Trophoblast cell (in vitro differentiated cells and primary cell): ENCODE measurements at regions not wholly inside any gene's neighbourhood (a gene's known extent, or its start where the extent isn't known, plus 50 kb on each side); places are given as distances from the start of the nearest gene placed in this dataset.

Experiments
- DNase-seq, 2 donors: peaks; one replicate each; pipeline ENCODE4 v3.0.0-alpha.2; 2016
- H2AFZ ChIP-seq: 2 replicates; pipeline ENCODE4 v1.6.1; 2013; ENCODE audit warnings: low read length, moderate library complexity, mild to moderate bottlenecking; ENCODE audit not compliant: insufficient read depth, poor library complexity
- H2AK5ac ChIP-seq: 2 replicates; pipeline ENCODE4 v1.6.1; 2013; ENCODE audit warnings: mild to moderate bottlenecking, low read length
- H2BK120ac ChIP-seq: 2 replicates; pipeline ENCODE4 v1.6.1; 2013; ENCODE audit warnings: low read length, mild to moderate bottlenecking, moderate library complexity; ENCODE audit not compliant: insufficient read depth, poor library complexity
- H2BK12ac ChIP-seq: 2 replicates; pipeline ENCODE4 v1.6.1; 2013; ENCODE audit warnings: mild to moderate bottlenecking, low read length, moderate library complexity
- H2BK5ac ChIP-seq: 2 replicates; pipeline ENCODE4 v1.6.1; 2013; ENCODE audit warnings: low read length, low read depth, moderate library complexity, mild to moderate bottlenecking; ENCODE audit not compliant: poor library complexity
- H3K14ac ChIP-seq: 2 replicates; pipeline ENCODE4 v1.6.1; 2013; ENCODE audit warnings: mild to moderate bottlenecking, low read length
- H3K18ac ChIP-seq: 2 replicates; pipeline ENCODE4 v1.6.1; 2013; ENCODE audit warnings: mild to moderate bottlenecking, low read length
- H3K23ac ChIP-seq: 2 replicates; pipeline ENCODE4 v1.6.1; 2013; ENCODE audit warnings: low read length
- H3K27ac ChIP-seq: 2 replicates; pipeline ENCODE4 v1.5.1; 2013; ENCODE audit warnings: low read depth, mild to moderate bottlenecking, inconsistent platforms, low read length, moderate library complexity
- H3K27me3 ChIP-seq: 2 replicates; pipeline ENCODE4 v1.6.1; 2013; ENCODE audit warnings: inconsistent platforms, mild to moderate bottlenecking, low read length, moderate library complexity; ENCODE audit not compliant: insufficient read depth
- H3K36me3 ChIP-seq, 2 experiments: 1 replicate in 1 of 2; 2 replicates in 1 of 2; pipeline ENCODE4 v1.6.1; 2013; ENCODE audit warnings: low read length in 2 of 2, mild to moderate bottlenecking in 2 of 2, moderate library complexity in 1 of 2; ENCODE audit not compliant: insufficient read depth in 2 of 2, control insufficient read depth in 1 of 2
- H3K4ac ChIP-seq: 2 replicates; pipeline ENCODE4 v1.6.1; 2013; ENCODE audit warnings: low read depth, mild to moderate bottlenecking, low read length, moderate library complexity
- H3K4me1 ChIP-seq, 2 experiments: 1 replicate in 1 of 2; 2 replicates in 1 of 2; pipeline ENCODE4 v1.6.1; 2013; ENCODE audit warnings: low read length in 2 of 2, mild to moderate bottlenecking in 2 of 2, moderate library complexity in 1 of 2; ENCODE audit not compliant: insufficient read depth in 2 of 2, control insufficient read depth in 1 of 2
- H3K4me2 ChIP-seq: 2 replicates; pipeline ENCODE4 v1.6.1; 2013; ENCODE audit warnings: inconsistent platforms, mild to moderate bottlenecking, low read length, moderate library complexity
- H3K4me3 ChIP-seq: 2 replicates; pipeline ENCODE4 v1.5.1; 2013; ENCODE audit warnings: mild to moderate bottlenecking, low read depth, low read length, inconsistent platforms
- H3K79me1 ChIP-seq: one replicate; pipeline ENCODE4 v1.6.1; 2013; ENCODE audit warnings: low read length
- H3K79me2 ChIP-seq: 2 replicates; pipeline ENCODE4 v1.6.1; 2013; ENCODE audit warnings: low read length, mild to moderate bottlenecking; ENCODE audit not compliant: control insufficient read depth, insufficient read depth, poor library complexity
- H3K9ac ChIP-seq: 2 replicates; pipeline ENCODE4 v1.6.1; 2013; ENCODE audit warnings: mild to moderate bottlenecking, low read length
- H3K9me3 ChIP-seq: 2 replicates; pipeline ENCODE4 v1.6.1; 2013; ENCODE audit warnings: low read depth, mild to moderate bottlenecking, control low read depth, inconsistent platforms, low read length; ENCODE audit not compliant: insufficient read depth
- H4K12ac ChIP-seq: 2 replicates; pipeline ENCODE4 v1.6.1; 2013; ENCODE audit warnings: low read depth, mild to moderate bottlenecking, low read length, moderate library complexity
- H4K8ac ChIP-seq: 2 replicates; pipeline ENCODE4 v1.6.1; 2013; ENCODE audit warnings: low read depth, mild to moderate bottlenecking, low read length, moderate library complexity
- H4K91ac ChIP-seq: one replicate; pipeline ENCODE4 v1.6.1; 2013; ENCODE audit warnings: low read depth, mild to moderate bottlenecking, low read length, moderate library complexity
- WGBS: extraction: QIAGEN DNeasy Blood & Tissue Kit; methylation state at CpG from one replicate; pipeline ENCODE4 v1.1.7; 2013; ENCODE audit warnings: missing lambda C conversion rate; ENCODE audit not compliant: insufficient read length, insufficient coverage; ENCODE audit errors: extremely low coverage; 5-methylcytosine and 5-hydroxymethylcytosine counted together

DNA sequence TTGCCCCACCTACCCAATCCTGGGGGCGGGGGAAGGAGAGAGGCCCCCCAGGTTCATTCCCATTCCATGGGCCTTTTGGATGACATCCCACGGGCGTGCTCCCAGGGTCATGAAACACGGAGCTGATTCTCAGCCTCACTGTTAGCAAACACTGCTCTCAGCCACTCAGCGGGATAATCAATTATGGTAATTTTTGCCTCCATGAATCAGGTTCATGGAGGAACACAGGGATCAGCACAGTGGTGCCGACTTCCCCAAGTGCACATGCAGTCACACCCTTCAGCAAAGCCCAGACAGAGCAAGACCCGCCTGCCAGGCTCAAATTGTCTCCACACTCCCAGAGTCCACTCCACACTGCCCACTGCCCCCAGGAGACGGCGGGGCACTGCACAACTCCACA is 164.6 kb downstream of the ENGASE start:
- H4K12ac ChIP-seq: no peak overlapping the region
- H3K9me3 ChIP-seq: no peaks in the 10 kb centered on the region
- no peak overlapping the region for H3K23ac ChIP-seq
- H3K18ac ChIP-seq: no peak overlapping the region
- H3K79me1 ChIP-seq: no peaks in the 10 kb centered on the region
- no peak overlapping the region for H4K8ac ChIP-seq
- no peak overlapping the region for H3K9ac ChIP-seq
- no peak overlapping the region for H4K91ac ChIP-seq
- H3K36me3 ChIP-seq: no peaks in the 10 kb centered on the region
- no peak overlapping the region for H2BK120ac ChIP-seq
- no peak overlapping the region for H2BK12ac ChIP-seq
- no peak overlapping the region for H3K27ac ChIP-seq
- WGBS: no CpG with 5 or more reads among the region's 9 CpGs
- H3K14ac ChIP-seq: no peak overlapping the region
- H3K79me2 ChIP-seq: no peaks in the 10 kb centered on the region
- H3K27me3 ChIP-seq: no peaks in the 10 kb centered on the region
- peak overlapping the region; percentile 14 for H3K4me3 ChIP-seq
- no peaks in the 10 kb centered on the region for H3K4me1 ChIP-seq
- H3K4me2 ChIP-seq: no peak overlapping the region
- no peak overlapping the region for H2AK5ac ChIP-seq
- no peak overlapping the region for H3K4ac ChIP-seq
- no peak for DNase-seq
- H2BK5ac ChIP-seq: no peak overlapping the region
- no peak overlapping the region for H2AFZ ChIP-seq

DNA sequence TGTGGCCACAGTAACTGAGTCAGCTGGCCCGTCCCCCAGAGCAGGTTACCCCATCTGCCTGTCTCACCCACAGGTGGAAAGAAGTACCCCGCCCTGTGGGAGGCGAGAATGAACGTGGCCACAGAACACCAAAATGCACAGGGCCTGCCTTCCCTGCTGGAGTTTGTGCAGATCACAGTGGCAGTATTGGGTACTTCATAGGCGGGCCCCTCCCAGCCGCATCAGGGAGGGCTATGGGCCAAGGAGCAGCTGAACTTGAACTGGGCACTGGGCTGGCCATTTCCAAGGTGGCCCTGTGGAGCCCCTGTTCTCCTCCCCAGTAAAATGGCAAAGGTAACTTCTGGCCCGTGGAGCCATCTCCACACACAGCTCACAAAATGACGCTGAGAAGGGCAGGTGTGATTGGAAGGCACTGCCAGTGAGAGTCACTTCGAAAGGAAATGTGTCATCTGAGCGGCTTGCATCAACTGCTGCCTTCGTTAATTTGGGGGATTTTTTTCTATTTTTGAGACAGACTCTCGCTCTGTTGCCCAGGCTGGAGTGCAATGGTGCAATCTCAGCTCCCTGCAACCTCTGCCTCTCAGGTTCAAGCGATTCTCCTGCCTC is 162.9 kb downstream of the ENGASE start:
- H4K91ac ChIP-seq: no peak overlapping the region
- no peaks in the 10 kb centered on the region for H3K9me3 ChIP-seq
- H3K36me3 ChIP-seq: no peaks in the 10 kb centered on the region
- H2BK5ac ChIP-seq: no peak overlapping the region
- H3K4me1 ChIP-seq: no peaks in the 10 kb centered on the region
- no peak overlapping the region for H3K23ac ChIP-seq
- H2BK12ac ChIP-seq: no peak overlapping the region
- WGBS: no CpG with 5 or more reads among the region's 13 CpGs
- H2BK120ac ChIP-seq: no peak overlapping the region
- no peak overlapping the region for H2AFZ ChIP-seq
- DNase-seq: no peak
- H3K4ac ChIP-seq: no peak overlapping the region
- H3K27ac ChIP-seq: no peak overlapping the region
- no peak overlapping the region for H2AK5ac ChIP-seq
- no peaks in the 10 kb centered on the region for H3K79me1 ChIP-seq
- H3K9ac ChIP-seq: no peak overlapping the region
- H3K14ac ChIP-seq: no peak overlapping the region
- no peak overlapping the region for H3K4me3 ChIP-seq
- H3K27me3 ChIP-seq: no peaks in the 10 kb centered on the region
- H3K4me2 ChIP-seq: no peak overlapping the region
- no peak overlapping the region for H4K8ac ChIP-seq
- H3K79me2 ChIP-seq: no peaks in the 10 kb centered on the region
- no peak overlapping the region for H3K18ac ChIP-seq
- H4K12ac ChIP-seq: no peak overlapping the region

DNA sequence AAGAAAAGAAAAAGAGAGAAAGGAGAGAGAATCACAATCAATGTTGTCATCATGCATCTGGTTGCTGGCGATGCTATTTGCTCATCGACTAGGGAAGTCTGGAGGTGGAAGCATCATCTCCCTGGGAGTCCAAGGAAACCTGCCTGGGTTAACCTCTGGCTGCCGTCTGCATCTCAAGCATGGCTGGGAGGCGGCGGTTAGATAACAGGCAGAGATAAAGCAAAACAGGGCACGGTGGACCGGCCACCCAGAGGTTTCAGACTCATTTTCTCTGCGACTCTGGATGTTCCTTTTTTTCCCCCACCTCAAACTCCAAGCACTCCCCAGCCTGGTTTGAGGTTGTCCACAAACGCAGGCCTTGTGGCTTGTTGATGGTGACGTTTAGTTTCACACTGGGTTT is 161.2 kb downstream of the ENGASE start:
- no peak overlapping the region for H3K14ac ChIP-seq
- no CpG with 5 or more reads among the region's 10 CpGs for WGBS
- no peak overlapping the region for H2BK5ac ChIP-seq
- H3K4ac ChIP-seq: no peak overlapping the region
- H3K18ac ChIP-seq: no peak overlapping the region
- H3K4me1 ChIP-seq: no peaks in the 10 kb centered on the region
- no peak for DNase-seq
- no peaks in the 10 kb centered on the region for H3K79me1 ChIP-seq
- no peak overlapping the region for H4K12ac ChIP-seq
- H2AFZ ChIP-seq: no peak overlapping the region
- no peak overlapping the region for H2BK120ac ChIP-seq
- no peaks in the 10 kb centered on the region for H3K9me3 ChIP-seq
- no peaks in the 10 kb centered on the region for H3K36me3 ChIP-seq
- H3K9ac ChIP-seq: no peak overlapping the region
- H4K8ac ChIP-seq: no peak overlapping the region
- H2AK5ac ChIP-seq: no peak overlapping the region
- no peak overlapping the region for H3K23ac ChIP-seq
- no peaks in the 10 kb centered on the region for H3K27me3 ChIP-seq
- no peak overlapping the region for H3K27ac ChIP-seq
- no peak overlapping the region for H3K4me2 ChIP-seq
- no peaks in the 10 kb centered on the region for H3K79me2 ChIP-seq
- no peak overlapping the region for H4K91ac ChIP-seq
- H2BK12ac ChIP-seq: no peak overlapping the region
- H3K4me3 ChIP-seq: no peak overlapping the region

DNA sequence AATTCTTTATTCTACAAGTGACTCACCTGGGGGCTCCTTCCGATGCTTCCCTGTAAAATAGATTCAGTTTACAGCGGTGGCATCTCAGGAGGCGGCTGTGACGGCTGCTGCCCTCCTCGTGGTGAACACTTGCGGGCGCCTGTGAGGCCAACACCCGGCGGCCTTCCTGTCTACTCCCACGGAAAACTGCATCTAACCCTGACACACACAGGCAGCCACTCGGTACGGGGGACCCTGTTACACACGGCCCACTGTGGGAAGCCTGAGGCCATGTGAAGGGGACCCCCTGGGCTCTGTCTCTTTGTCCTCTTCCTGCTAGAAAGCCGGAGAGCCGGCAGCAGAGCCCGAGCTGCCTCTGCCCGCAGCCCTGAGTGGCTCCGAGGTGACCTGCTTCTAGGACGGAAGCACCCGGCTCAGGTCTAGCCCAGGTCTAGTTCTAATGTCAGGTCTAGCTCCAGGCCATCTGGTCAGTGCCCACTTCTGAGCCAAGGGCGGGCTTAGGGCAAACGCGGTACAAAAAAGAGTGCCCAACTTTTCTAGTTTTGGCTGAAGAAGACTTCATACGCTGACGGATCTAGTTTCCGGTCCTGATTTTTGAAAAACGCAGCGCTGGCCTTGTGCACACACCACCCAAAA is 159.4 kb downstream of the ENGASE start:
- Histone ChIP-seq H3K36me3 (no peaks in the 10 kb centered on the region), H3K4me3 (no peak overlapping the region), H4K91ac (no peak overlapping the region), H3K9me3 (no peaks in the 10 kb centered on the region), H2AFZ (no peak overlapping the region), H3K27me3 (no peaks in the 10 kb centered on the region), H3K9ac (no peak overlapping the region), H3K23ac (no peak overlapping the region), H4K8ac (no peak overlapping the region), H2BK120ac (no peak overlapping the region), H3K4ac (no peak overlapping the region), H3K18ac (no peak overlapping the region), H3K79me2 (no peaks in the 10 kb centered on the region), H2BK12ac (no peak overlapping the region), H3K4me1 (no peaks in the 10 kb centered on the region), H2AK5ac (no peak overlapping the region), H4K12ac (peak overlapping the region; percentile 46), H3K4me2 (no peak overlapping the region), H3K79me1 (no peaks in the 10 kb centered on the region), H3K27ac (no peak overlapping the region), H2BK5ac (no peak overlapping the region), H3K14ac (no peak overlapping the region)
- WGBS: no CpG with 5 or more reads among the region's 28 CpGs
- no peak for DNase-seq
